K562 (cell line): ENCODE measurements at regions not wholly inside any gene's neighbourhood (a gene's known extent, or its start where the extent isn't known, plus 50 kb on each side); places are given as distances from the start of the nearest gene placed in this dataset.

ENCODE experiments used
- ATAC-seq: fragments of 200-7000 bp; cut with Tn5 transposase; 3 replicates; pipeline ENCODE4 v1.9.1; 2020; ENCODE audit warnings: moderate library complexity
- BruUV-seq: library from RNA; stranded (reverse); fragments of 400-500 nt; replicated peaks from 2 replicates; lab custom pipeline; 2021; lab: Mats Ljungman, UMichigan
- CTCF ChIA-PET: fragments of 300-600 bp; formaldehyde crosslinking; extraction: SDS; loops from one replicate; lab custom pipeline; 2021; ENCODE audit warnings: low intra/inter-chr PET ratio; lab: Yijun Ruan, JAX
- POLR2A ChIA-PET: fragments of 300-600, 350-650 bp; sonication (Branson Sonifier 250); formaldehyde crosslinking; extraction: SDS; loops from one replicate; lab custom pipeline; 2021; ENCODE audit warnings: antibody characterized with exemption, inconsistent platforms; lab: Yijun Ruan, JAX
- DNase-seq, 4 experiments: peaks; one replicate each; pipeline versions ENCODE4 v3.0.0 to v3.0.0-alpha.2; 2011 to 2018; ENCODE audit warnings: low spot score in 3 of 4, mixed read lengths in 3 of 4; ENCODE audit errors: extremely low read depth in 1 of 4
- FAIRE-seq: peaks from 2 replicates; lab custom pipeline; 2011; peaks lifted over from hg19 to GRCh38; lab: Jason Lieb, UNC
- H2AFZ ChIP-seq: 2 replicates; pipeline ENCODE4 v1.6.0; 2011; ENCODE audit warnings: low read depth, low read length, control low read depth, inconsistent platforms
- H3K27ac ChIP-seq: fragments of 200-600 bp; 3 replicates; pipeline ENCODE4 v1.8.0; 2011; ENCODE audit warnings: low read depth, mild to moderate bottlenecking, control low read depth, inconsistent platforms, low read length, moderate library complexity, mixed read lengths; ENCODE audit errors: extremely low read depth
- H3K27me3 ChIP-seq, 2 experiments: fragments of 300-600 bp in 1 of 2; 2 replicates in 1 of 2; 3 replicates in 1 of 2; pipeline versions ENCODE4 v1.6.0 to v1.8.0; 2011; ENCODE audit warnings: inconsistent platforms in 2 of 2, low read length in 2 of 2, mild to moderate bottlenecking in 1 of 2, mixed read lengths in 1 of 2, moderate library complexity in 1 of 2; ENCODE audit not compliant: control insufficient read depth in 2 of 2, insufficient read depth in 2 of 2
- H3K36me3 ChIP-seq: fragments of 300-600 bp; 3 replicates; pipeline ENCODE4 v1.8.0; 2011; ENCODE audit warnings: mild to moderate bottlenecking, low read length, inconsistent platforms; ENCODE audit not compliant: control insufficient read depth, insufficient read depth
- H3K4me1 ChIP-seq, 2 experiments: fragments of 200-600 bp in 1 of 2; replicated peaks in 1 of 2; 2 replicates in 1 of 2; 3 replicates in 1 of 2; pipeline versions ENCODE4 v1.5.1 to v1.8.0; 2011; ENCODE audit warnings: inconsistent platforms in 2 of 2, low read length in 2 of 2, mild to moderate bottlenecking in 1 of 2, mixed read lengths in 1 of 2, moderate library complexity in 1 of 2; ENCODE audit not compliant: control insufficient read depth in 2 of 2, insufficient read depth in 2 of 2
- H3K4me2 ChIP-seq: 2 replicates; pipeline ENCODE4 v1.6.1; 2011; ENCODE audit warnings: low read length, control low read depth, inconsistent platforms, mixed read lengths; ENCODE audit not compliant: insufficient read depth
- H3K4me3 ChIP-seq: fragments of 200-600 bp; sonication (generic), shearing (Covaris generic); 2 replicates; pipeline ENCODE4 v1.5.1; 2016; ENCODE audit warnings: control low read depth, inconsistent platforms
- H3K79me2 ChIP-seq: fragments of 200-600 bp; 3 replicates; pipeline ENCODE4 v1.8.0; 2011; ENCODE audit warnings: low read length, inconsistent platforms; ENCODE audit not compliant: control insufficient read depth, insufficient read depth
- H3K9ac ChIP-seq, 2 experiments: 2 replicates each; pipeline versions ENCODE4 v1.6.0 to v1.6.1; 2011; ENCODE audit warnings: low read depth in 2 of 2, low read length in 2 of 2, control low read depth in 1 of 2, inconsistent platforms in 1 of 2, mild to moderate bottlenecking in 1 of 2, mixed read lengths in 1 of 2; ENCODE audit not compliant: insufficient read depth in 1 of 2
- H3K9me1 ChIP-seq: one replicate; pipeline ENCODE4 v1.6.0; 2011; ENCODE audit warnings: inconsistent platforms, mild to moderate bottlenecking, low read length, moderate library complexity; ENCODE audit not compliant: control insufficient read depth, insufficient read depth
- H3K9me3 ChIP-seq: replicated peaks from 2 replicates; pipeline ENCODE4 v1.5.1; 2011; ENCODE audit warnings: low read depth, low read length, inconsistent platforms; ENCODE audit not compliant: control insufficient read depth, insufficient read depth
- H4K20me1 ChIP-seq: replicated peaks from 2 replicates; pipeline ENCODE4 v1.6.1; 2011; ENCODE audit warnings: low read length, inconsistent platforms, mixed read lengths; ENCODE audit not compliant: control insufficient read depth, insufficient read depth
- BDP1 ChIP-seq: IDR thresholded peaks from 3 replicates; pipeline ENCODE4 v1.6.1; 2011; ENCODE audit not compliant: insufficient read length, insufficient read depth
- BMI1 ChIP-seq: fragments of 150-350 bp; IDR thresholded peaks from 2 replicates; pipeline ENCODE4 v1.6.1; 2014; ENCODE audit warnings: low read length
- CBFA2T2 ChIP-seq: fragments of 450-650 bp; conservative IDR thresholded peaks from 2 replicates; pipeline ENCODE4 v1.6.1; 2017; ENCODE audit warnings: mild to moderate bottlenecking
- CBX8 ChIP-seq: fragments of 200-600 bp; sonication (generic); IDR thresholded peaks from 2 replicates; pipeline ENCODE4 v1.6.1; 2012; ENCODE audit warnings: borderline replicate concordance, mixed run types, low read depth, mild to moderate bottlenecking, moderate library complexity, mixed read lengths, low read length, control low read depth, inconsistent platforms; ENCODE audit not compliant: poor library complexity, severe bottlenecking; ENCODE audit errors: extremely low read depth
- DACH1 ChIP-seq: fragments of 450-650 bp; IDR thresholded peaks from 2 replicates; pipeline ENCODE4 v1.6.1; 2018; ENCODE audit not compliant: partially characterized antibody
- JUND ChIP-seq, 2 experiments: IDR thresholded peaks; 2 replicates in 1 of 2; 3 replicates in 1 of 2; pipeline ENCODE4 v1.6.1; 2011; ENCODE audit warnings: borderline replicate concordance in 2 of 2, low read depth in 2 of 2, low read length in 2 of 2, improper control_type of control experiment in 1 of 2, missing biosample characterization in 1 of 2, missing genetic modification characterization in 1 of 2, missing genetic modification reagents in 1 of 2
- KDM2B ChIP-seq: fragments of 250-450 bp; sonication (Bioruptor Pico); IDR thresholded peaks from 2 replicates; pipeline ENCODE4 v1.8.0; 2021; ENCODE audit warnings: mild to moderate bottlenecking, moderate library complexity
- MYC ChIP-seq, 2 experiments: fragments of 250-450 bp in 1 of 2; sonication (Bioruptor Pico) in 1 of 2; IDR thresholded peaks; 2 replicates each; pipeline versions ENCODE4 v1.5.1 to v1.6.1; 2012 to 2021; ENCODE audit warnings: low read depth in 2 of 2, borderline replicate concordance in 1 of 2, improper control_type of control experiment in 1 of 2, low read length in 1 of 2, mild to moderate bottlenecking in 1 of 2, moderate library complexity in 1 of 2
- NELFE ChIP-seq: IDR thresholded peaks from 2 replicates; pipeline ENCODE4 v1.6.1; 2011; ENCODE audit warnings: mild to moderate bottlenecking; ENCODE audit not compliant: insufficient read depth, insufficient read length
- NFE2 ChIP-seq: IDR thresholded peaks from 2 replicates; pipeline ENCODE4 v1.6.1; 2014; ENCODE audit warnings: antibody characterized with exemption, low read depth
- NFXL1 ChIP-seq: fragments of 450-650 bp; formaldehyde crosslinking; IDR thresholded peaks from 2 replicates; pipeline ENCODE4 v1.4.0; 2021; ENCODE audit warnings: mild to moderate bottlenecking
- RB1 ChIP-seq: fragments of 450-650 bp; IDR thresholded peaks from 2 replicates; pipeline ENCODE4 v1.6.1; 2017; ENCODE audit warnings: low read depth, mild to moderate bottlenecking
- RBM15 ChIP-seq: fragments of 200-400 bp; formaldehyde crosslinking; IDR thresholded peaks from 2 replicates; pipeline ENCODE4 v1.6.1; 2018; ENCODE audit warnings: mild to moderate bottlenecking, low read length, moderate library complexity; ENCODE audit not compliant: insufficient read depth
- ZNF143 ChIP-seq: sonication (generic); formaldehyde crosslinking; IDR thresholded peaks from 2 replicates; pipeline ENCODE4 v1.9.0; 2022; ENCODE audit warnings: mild to moderate bottlenecking, missing genetic modification reagents
- ZNF311 ChIP-seq: fragments of 250-450 bp; sonication (Bioruptor Pico); IDR thresholded peaks from 2 replicates; pipeline ENCODE4 v1.4.0; 2020; ENCODE audit warnings: mild to moderate bottlenecking, moderate library complexity
- ZNF354B ChIP-seq: fragments of 250-450 bp; sonication (Bioruptor Pico); IDR thresholded peaks from 2 replicates; pipeline ENCODE4 v1.4.0; 2020
- ZNF75A ChIP-seq: fragments of 450-650 bp; formaldehyde crosslinking; IDR thresholded peaks from 2 replicates; pipeline ENCODE4 v1.4.0; 2020; ENCODE audit warnings: mild to moderate bottlenecking
- WGBS: fragments of 100-300 bp; shearing (Covaris generic); methylation state at CpG from one replicate; pipeline ENCODE4 v1.1.6; 2016; ENCODE audit warnings: low coverage, mixed read lengths; ENCODE audit not compliant: insufficient coverage; ENCODE audit errors: missing lambda C conversion rate; 5-methylcytosine and 5-hydroxymethylcytosine counted together
- in situ Hi-C: fragments of 300-500 bp; cut with MboI; formaldehyde crosslinking; loops from 4 replicates; pipeline ENCODE4 v1.15.0; 2018; ENCODE audit warnings: inconsistent platforms, mixed read lengths
- intact Hi-C: fragments of 100-400 bp; cut with micrococcal nuclease; formaldehyde crosslinking; loops from 2 replicates; pipeline ENCODE4 v1.14.2; 2022
- TF ChIP-seq, protein P1 (sequence below), 2 experiments: fragments of 450-650 bp in 1 of 2; sonication (generic) in 1 of 2; formaldehyde crosslinking; conservative IDR thresholded peaks; 2 replicates each; pipeline versions ENCODE4 v1.4.0 to v1.8.1; 2020 to 2022; ENCODE audit warnings: mild to moderate bottlenecking in 1 of 2, missing genetic modification reagents in 1 of 2
- TF ChIP-seq, protein P2 (sequence below): fragments of 200-800 bp; sonication (Bioruptor generic); IDR thresholded peaks from 2 replicates; pipeline ENCODE4 v1.6.1; 2016; ENCODE audit warnings: missing genetic modification characterization, missing compliant biosample characterization

DNA sequence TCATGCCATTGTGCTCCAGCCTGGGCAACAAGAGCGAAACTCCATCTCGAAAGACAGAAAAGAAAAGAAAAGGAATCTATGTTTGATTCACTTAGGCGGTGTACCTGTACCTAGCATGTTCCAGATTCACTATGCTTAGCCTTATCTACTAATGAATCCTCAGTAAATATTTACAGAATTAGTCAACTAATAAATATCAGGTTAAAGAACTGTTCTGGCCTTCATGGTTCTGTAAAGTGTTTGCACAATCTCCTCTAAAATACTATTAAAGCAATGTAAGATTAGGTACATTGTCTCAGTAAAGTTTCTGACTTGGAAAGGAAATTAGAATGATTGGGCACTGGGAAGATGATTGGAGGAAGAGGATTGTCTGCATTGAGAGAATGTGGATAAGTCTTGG is 2770.4 kb downstream of the PCDH9 start:
- WGBS: no CpG with 5 or more reads among the region's 3 CpGs
- no peak for TF ChIP-seq ZNF143 (CRISPR knock-in tag)
- TF ChIP-seq MYC (IDR thresholded peaks at IDR 0.05; ENCODE audit: low read depth, low read length): no peak
- no peak for TF ChIP-seq MYC (CRISPR knock-in tag; IDR thresholded peaks at IDR 0.05; ENCODE audit: borderline replicate concordance, low read depth)
- no peak for TF ChIP-seq ZNF311
- TF ChIP-seq, protein P1, sequence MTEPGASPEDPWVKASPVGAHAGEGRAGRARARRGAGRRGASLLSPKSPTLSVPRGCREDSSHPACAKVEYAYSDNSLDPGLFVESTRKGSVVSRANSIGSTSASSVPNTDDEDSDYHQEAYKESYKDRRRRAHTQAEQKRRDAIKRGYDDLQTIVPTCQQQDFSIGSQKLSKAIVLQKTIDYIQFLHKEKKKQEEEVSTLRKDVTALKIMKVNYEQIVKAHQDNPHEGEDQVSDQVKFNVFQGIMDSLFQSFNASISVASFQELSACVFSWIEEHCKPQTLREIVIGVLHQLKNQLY (CRISPR knock-in tag; conservative IDR thresholded peaks at IDR 0.05): no peak
- no peak for TF ChIP-seq NFE2
- TF ChIP-seq CBX8: no peak
- no peak for TF ChIP-seq BDP1
- TF ChIP-seq RB1: no peak
- TF ChIP-seq KDM2B (CRISPR knock-in tag): no peak
- no peak for TF ChIP-seq ZNF75A (CRISPR knock-in tag)
- TF ChIP-seq JUND (IDR thresholded peaks at IDR 0.05; ENCODE audit: borderline replicate concordance, low read depth, low read length): no peak
- TF ChIP-seq JUND (tag; IDR thresholded peaks at IDR 0.05; ENCODE audit: borderline replicate concordance, low read depth, low read length): no peak
- no peak for TF ChIP-seq BMI1
- TF ChIP-seq ZNF354B (CRISPR knock-in tag): no peak
- no peak for TF ChIP-seq CBFA2T2
- TF ChIP-seq NFXL1 (CRISPR knock-in tag): no peak
- no peak for TF ChIP-seq DACH1
- TF ChIP-seq, protein P2, sequence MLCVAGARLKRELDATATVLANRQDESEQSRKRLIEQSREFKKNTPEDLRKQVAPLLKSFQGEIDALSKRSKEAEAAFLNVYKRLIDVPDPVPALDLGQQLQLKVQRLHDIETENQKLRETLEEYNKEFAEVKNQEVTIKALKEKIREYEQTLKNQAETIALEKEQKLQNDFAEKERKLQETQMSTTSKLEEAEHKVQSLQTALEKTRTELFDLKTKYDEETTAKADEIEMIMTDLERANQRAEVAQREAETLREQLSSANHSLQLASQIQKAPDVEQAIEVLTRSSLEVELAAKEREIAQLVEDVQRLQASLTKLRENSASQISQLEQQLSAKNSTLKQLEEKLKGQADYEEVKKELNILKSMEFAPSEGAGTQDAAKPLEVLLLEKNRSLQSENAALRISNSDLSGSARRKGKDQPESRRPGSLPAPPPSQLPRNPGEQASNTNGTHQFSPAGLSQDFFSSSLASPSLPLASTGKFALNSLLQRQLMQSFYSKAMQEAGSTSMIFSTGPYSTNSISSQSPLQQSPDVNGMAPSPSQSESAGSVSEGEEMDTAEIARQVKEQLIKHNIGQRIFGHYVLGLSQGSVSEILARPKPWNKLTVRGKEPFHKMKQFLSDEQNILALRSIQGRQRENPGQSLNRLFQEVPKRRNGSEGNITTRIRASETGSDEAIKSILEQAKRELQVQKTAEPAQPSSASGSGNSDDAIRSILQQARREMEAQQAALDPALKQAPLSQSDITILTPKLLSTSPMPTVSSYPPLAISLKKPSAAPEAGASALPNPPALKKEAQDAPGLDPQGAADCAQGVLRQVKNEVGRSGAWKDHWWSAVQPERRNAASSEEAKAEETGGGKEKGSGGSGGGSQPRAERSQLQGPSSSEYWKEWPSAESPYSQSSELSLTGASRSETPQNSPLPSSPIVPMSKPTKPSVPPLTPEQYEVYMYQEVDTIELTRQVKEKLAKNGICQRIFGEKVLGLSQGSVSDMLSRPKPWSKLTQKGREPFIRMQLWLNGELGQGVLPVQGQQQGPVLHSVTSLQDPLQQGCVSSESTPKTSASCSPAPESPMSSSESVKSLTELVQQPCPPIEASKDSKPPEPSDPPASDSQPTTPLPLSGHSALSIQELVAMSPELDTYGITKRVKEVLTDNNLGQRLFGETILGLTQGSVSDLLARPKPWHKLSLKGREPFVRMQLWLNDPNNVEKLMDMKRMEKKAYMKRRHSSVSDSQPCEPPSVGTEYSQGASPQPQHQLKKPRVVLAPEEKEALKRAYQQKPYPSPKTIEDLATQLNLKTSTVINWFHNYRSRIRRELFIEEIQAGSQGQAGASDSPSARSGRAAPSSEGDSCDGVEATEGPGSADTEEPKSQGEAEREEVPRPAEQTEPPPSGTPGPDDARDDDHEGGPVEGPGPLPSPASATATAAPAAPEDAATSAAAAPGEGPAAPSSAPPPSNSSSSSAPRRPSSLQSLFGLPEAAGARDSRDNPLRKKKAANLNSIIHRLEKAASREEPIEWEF (CRISPR knock-in tag): no peak
- no peak for TF ChIP-seq NELFE
- TF ChIP-seq RBM15: no peak

More for the DNA sequence above, 2770.4 kb downstream of the PCDH9 start:
- H3K79me2 ChIP-seq: no peaks in the 10 kb centered on the region
- FAIRE-seq: no peak
- H4K20me1 ChIP-seq: no peaks in the 10 kb centered on the region
- H3K27ac ChIP-seq: no peak overlapping the region
- H3K9me1 ChIP-seq: no peaks in the 10 kb centered on the region
- intact Hi-C loops (no loop called here), in situ Hi-C loops (no loop called here)
- DNase-seq: no peak
- no peak overlapping the region for H2AFZ ChIP-seq
- BruUV-seq: no TSS peak
- H3K36me3 ChIP-seq: no peaks in the 10 kb centered on the region
- CTCF ChIA-PET: no interaction called here
- H3K27me3 ChIP-seq: no peaks in the 10 kb centered on the region
- no peak overlapping the region for H3K9ac ChIP-seq
- POLR2A ChIA-PET: no interaction called here
- no peaks in the 10 kb centered on the region; a peak in 1 of 5 replicates for H3K4me1 ChIP-seq
- no peak overlapping the region for H3K4me2 ChIP-seq
- H3K9me3 ChIP-seq: no peaks in the 10 kb centered on the region
- no peak overlapping the region for H3K4me3 ChIP-seq
- ATAC-seq: no peak
